ENCODE measurements at regions not wholly inside any gene's neighbourhood (a gene's known extent, or its start where the extent isn't known, plus 50 kb on each side); places are given as distances from the start of the nearest gene placed in this dataset.

GRCh38 chr4:181606300-181606699 is 636.9 kb upstream of the TENM3 start:
- H3K36me3 ChIP-seq (ENCODE audit: control insufficient read depth in 2 of 3, insufficient read depth in 3 of 3, low read length in 3 of 3): no peaks in the 10 kb centered on the region
- no peak overlapping the region for H3K9ac ChIP-seq (ENCODE audit: low read length in 3 of 3)
- H3K4me1 ChIP-seq (ENCODE audit: control insufficient read depth in 2 of 3, insufficient read depth in 2 of 3, low read depth in 1 of 3, low read length in 3 of 3): no peaks in the 10 kb centered on the region
- no peak overlapping the region for H3K27ac ChIP-seq (ENCODE audit: low read depth in 2 of 2, low read length in 2 of 2)
- H3K27me3 ChIP-seq (ENCODE audit: control insufficient read depth, insufficient read depth, low read length): no peaks in the 10 kb centered on the region
- no peak overlapping the region for H3K4me3 ChIP-seq (ENCODE audit: low read length in 3 of 3)
- FAIRE-seq (no peak), DNase-seq (no peak)
- intact Hi-C loops (cut with DNase I): no loop called here
- H3K9me3 ChIP-seq (ENCODE audit: control insufficient read depth in 2 of 3, insufficient read depth in 1 of 3, low read length in 3 of 3): no peaks in the 10 kb centered on the region
- TF ChIP-seq, protein P1, sequence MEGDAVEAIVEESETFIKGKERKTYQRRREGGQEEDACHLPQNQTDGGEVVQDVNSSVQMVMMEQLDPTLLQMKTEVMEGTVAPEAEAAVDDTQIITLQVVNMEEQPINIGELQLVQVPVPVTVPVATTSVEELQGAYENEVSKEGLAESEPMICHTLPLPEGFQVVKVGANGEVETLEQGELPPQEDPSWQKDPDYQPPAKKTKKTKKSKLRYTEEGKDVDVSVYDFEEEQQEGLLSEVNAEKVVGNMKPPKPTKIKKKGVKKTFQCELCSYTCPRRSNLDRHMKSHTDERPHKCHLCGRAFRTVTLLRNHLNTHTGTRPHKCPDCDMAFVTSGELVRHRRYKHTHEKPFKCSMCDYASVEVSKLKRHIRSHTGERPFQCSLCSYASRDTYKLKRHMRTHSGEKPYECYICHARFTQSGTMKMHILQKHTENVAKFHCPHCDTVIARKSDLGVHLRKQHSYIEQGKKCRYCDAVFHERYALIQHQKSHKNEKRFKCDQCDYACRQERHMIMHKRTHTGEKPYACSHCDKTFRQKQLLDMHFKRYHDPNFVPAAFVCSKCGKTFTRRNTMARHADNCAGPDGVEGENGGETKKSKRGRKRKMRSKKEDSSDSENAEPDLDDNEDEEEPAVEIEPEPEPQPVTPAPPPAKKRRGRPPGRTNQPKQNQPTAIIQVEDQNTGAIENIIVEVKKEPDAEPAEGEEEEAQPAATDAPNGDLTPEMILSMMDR (IDR thresholded peaks at IDR 0.05; ENCODE audit: borderline replicate concordance, extremely low read depth, insufficient read depth): no peak

GRCh38 chr4:181608181-181608580 is 635.0 kb upstream of the TENM3 start:
- Histone ChIP-seq H3K27ac (ENCODE audit: low read depth in 2 of 2, low read length in 2 of 2) (no peak overlapping the region), H3K9me3 (ENCODE audit: control insufficient read depth in 2 of 3, insufficient read depth in 1 of 3, low read length in 3 of 3) (no peaks in the 10 kb centered on the region), H3K9ac (ENCODE audit: low read length in 3 of 3) (no peak overlapping the region), H3K4me3 (ENCODE audit: low read length in 3 of 3) (no peak overlapping the region), H3K27me3 (ENCODE audit: control insufficient read depth, insufficient read depth, low read length) (no peaks in the 10 kb centered on the region), H3K4me1 (ENCODE audit: control insufficient read depth in 2 of 3, insufficient read depth in 2 of 3, low read depth in 1 of 3, low read length in 3 of 3) (no peaks in the 10 kb centered on the region), H3K36me3 (ENCODE audit: control insufficient read depth in 2 of 3, insufficient read depth in 3 of 3, low read length in 3 of 3) (no peaks in the 10 kb centered on the region)
- intact Hi-C loops (cut with DNase I): no loop called here
- DNase-seq: no peak
- FAIRE-seq: no peak
- TF ChIP-seq, protein P1 (IDR thresholded peaks at IDR 0.05; ENCODE audit: borderline replicate concordance, extremely low read depth, insufficient read depth): no peak

GRCh38 chr4:181611033-181611711 is 632.0 kb upstream of the TENM3 start:
- no peak overlapping the region for H3K4me3 ChIP-seq (ENCODE audit: low read length in 3 of 3)
- intact Hi-C loops (cut with DNase I): no loop called here
- TF ChIP-seq, protein P1 (IDR thresholded peaks at IDR 0.05; ENCODE audit: borderline replicate concordance, extremely low read depth, insufficient read depth): no peak
- no peak for FAIRE-seq
- H3K36me3 ChIP-seq (ENCODE audit: control insufficient read depth in 2 of 3, insufficient read depth in 3 of 3, low read length in 3 of 3): no peaks in the 10 kb centered on the region
- DNase-seq: no peak
- no peak overlapping the region for H3K27ac ChIP-seq (ENCODE audit: low read depth in 2 of 2, low read length in 2 of 2)
- no peaks in the 10 kb centered on the region for H3K4me1 ChIP-seq (ENCODE audit: control insufficient read depth in 2 of 3, insufficient read depth in 2 of 3, low read depth in 1 of 3, low read length in 3 of 3)
- H3K9me3 ChIP-seq (ENCODE audit: control insufficient read depth in 2 of 3, insufficient read depth in 1 of 3, low read length in 3 of 3): no peaks in the 10 kb centered on the region
- H3K9ac ChIP-seq (ENCODE audit: low read length in 3 of 3): no peak overlapping the region
- H3K27me3 ChIP-seq (ENCODE audit: control insufficient read depth, insufficient read depth, low read length): no peaks in the 10 kb centered on the region

Data from kidney (tissue), 13 donors.